Esophagus squamous epithelium (tissue), 5 donors: ENCODE measurements at regions not wholly inside any gene's neighbourhood (a gene's known extent, or its start where the extent isn't known, plus 50 kb on each side); places are given as distances from the start of the nearest gene placed in this dataset.

Experiments used
- DNase-seq: peaks from one replicate; lab custom pipeline; 2025; lab: John Stamatoyannopoulos, UW
- H3K27ac ChIP-seq, 4 donors: fragments of 200-600 bp; sonication (generic); one replicate each; pipeline ENCODE4 v1.5.1; 2016 to 2019; ENCODE audit warnings: mild to moderate bottlenecking in 1 of 4
- H3K27me3 ChIP-seq, 4 donors: fragments of 200-600 bp; sonication (generic); 1 replicate in 3 of 4; 2 replicates in 1 of 4; pipeline versions ENCODE4 v1.5.1 to v1.6.0; 2017 to 2021; ENCODE audit warnings: antibody characterized with exemption in 1 of 4
- H3K36me3 ChIP-seq, 3 donors: fragments of 200-600 bp; sonication (generic); one replicate each; pipeline ENCODE4 v1.5.1; 2016 to 2019
- H3K4me1 ChIP-seq, 3 donors: fragments of 200-600 bp; sonication (generic); one replicate each; pipeline ENCODE4 v1.5.1; 2017 to 2019
- H3K4me3 ChIP-seq, 4 donors: fragments of 200-600 bp; sonication (generic); 1 replicate in 3 of 4; 2 replicates in 1 of 4; pipeline ENCODE4 v1.5.1; 2016 to 2019; ENCODE audit warnings: mild to moderate bottlenecking in 2 of 4, moderate library complexity in 1 of 4
- H3K9me3 ChIP-seq, 3 donors: fragments of 200-600 bp; sonication (generic); one replicate each; pipeline ENCODE4 v1.5.1; 2016 to 2019
- CTCF ChIP-seq, 6 experiments: fragments of 450-650 bp in 4 of 6; fragments of 200-600 bp in 2 of 6; sonication (generic) in 2 of 6; IDR thresholded peaks; one replicate each; pipeline ENCODE4 v1.5.1; 2016 to 2019; ENCODE audit warnings: antibody characterized with exemption in 6 of 6, mild to moderate bottlenecking in 4 of 6, moderate library complexity in 4 of 6
- POLR2A ChIP-seq, 4 donors: fragments of 450-650 bp; IDR thresholded peaks; one replicate each; pipeline ENCODE4 v1.6.1; 2017; ENCODE audit warnings: antibody characterized with exemption in 4 of 4, mild to moderate bottlenecking in 4 of 4, moderate library complexity in 3 of 4
- WGBS, 2 donors: methylation state at CpG; one replicate each; pipeline ENCODE4 v1.1.5; 2018; 5-methylcytosine and 5-hydroxymethylcytosine counted together
- intact Hi-C: fragments of 100-400 bp; cut with DNase I; formaldehyde crosslinking; loops from one replicate; pipeline ENCODE4 v1.15.0; 2022
- donor health status: DM: yes; HTN: yes; CAD: no.

GRCh38 chr1:25089772-25090171, 142.5 kb downstream of the SYF2 start:
- Histone ChIP-seq H3K4me1 (no peaks in the 10 kb centered on the region), H3K27me3 (peaks cover 0 to 77% (median 0%) of the 10 kb centered on the region in 4 donors), H3K36me3 (no peaks in the 10 kb centered on the region), H3K4me3 (no peak overlapping the region), H3K27ac (no peak overlapping the region), H3K9me3 (no peaks in the 10 kb centered on the region)
- intact Hi-C loops = no loop called here
- DNase-seq = no peak
- TF ChIP-seq POLR2A (IDR thresholded peaks at IDR 0.05) (no peak), CTCF (IDR thresholded peaks at IDR 0.05) (no peak)
- 75 to 84% methylated on average over 7 of the region's 7 CpGs for WGBS, 2 donors

GRCh38 chr1:25088946-25089345, 143.4 kb downstream of the SYF2 start:
- no peak for TF ChIP-seq CTCF (IDR thresholded peaks at IDR 0.05)
- TF ChIP-seq POLR2A (IDR thresholded peaks at IDR 0.05) = no peak
- Histone ChIP-seq H3K4me3 (no peak overlapping the region), H3K9me3 (no peaks in the 10 kb centered on the region), H3K36me3 (no peaks in the 10 kb centered on the region), H3K27ac (no peak overlapping the region), H3K4me1 (no peaks in the 10 kb centered on the region), H3K27me3 (peaks cover 0 to 70% (median 0%) of the 10 kb centered on the region in 4 donors)
- 77 to 87% methylated on average over 7 of the region's 7 CpGs for WGBS, 2 donors
- DNase-seq = no peak
- intact Hi-C loops = no loop called here

GRCh38 chr1:25088180-25088701, 144.1 kb downstream of the SYF2 start:
- TF ChIP-seq POLR2A (IDR thresholded peaks at IDR 0.05) = no peak
- no peak for TF ChIP-seq CTCF (IDR thresholded peaks at IDR 0.05)
- H3K4me1 ChIP-seq = no peaks in the 10 kb centered on the region
- peaks cover 0 to 65% (median 0%) of the 10 kb centered on the region in 4 donors for H3K27me3 ChIP-seq
- H3K27ac ChIP-seq = no peak overlapping the region
- no peak overlapping the region for H3K4me3 ChIP-seq
- WGBS, 2 donors = 68 to 85% methylated on average over 2 to 6 of the region's 6 CpGs
- DNase-seq = no peak
- no peaks in the 10 kb centered on the region for H3K9me3 ChIP-seq
- intact Hi-C loops = no loop called here
- H3K36me3 ChIP-seq = no peaks in the 10 kb centered on the region

- H3K4me1 ChIP-seq = no peaks in the 10 kb centered on the region
- H3K9me3 ChIP-seq = no peaks in the 10 kb centered on the region
- no peaks in the 10 kb centered on the region for H3K36me3 ChIP-seq
- H3K4me3 ChIP-seq = no peak overlapping the region
- H3K27me3 ChIP-seq = peaks cover 0 to 60% (median 0%) of the 10 kb centered on the region in 4 donors
- no peak for DNase-seq
- WGBS, 2 donors = 58 to 73% methylated on average over 3 of the region's 3 CpGs
- intact Hi-C loops = no loop called here
- TF ChIP-seq POLR2A (IDR thresholded peaks at IDR 0.05) = no peak
- TF ChIP-seq CTCF (IDR thresholded peaks at IDR 0.05) = no peak
- no peak overlapping the region for H3K27ac ChIP-seq
These were observed 145.7 kb downstream of the SYF2 start for GRCh38 chr1:25086518-25087079.

- intact Hi-C loops = no loop called here
- DNase-seq = no peak
- TF ChIP-seq POLR2A (IDR thresholded peaks at IDR 0.05) = no peak
- TF ChIP-seq CTCF (IDR thresholded peaks at IDR 0.05) = no peak
These were observed 147.9 kb downstream of the SYF2 start for GRCh38 chr1:25084407-25084806.

More at GRCh38 chr1:25084407-25084806, 147.9 kb downstream of the SYF2 start:
- no peaks in the 10 kb centered on the region for H3K4me1 ChIP-seq
- H3K4me3 ChIP-seq = no peak overlapping the region
- H3K36me3 ChIP-seq = no peaks in the 10 kb centered on the region
- no peak overlapping the region for H3K27ac ChIP-seq
- H3K9me3 ChIP-seq = no peaks in the 10 kb centered on the region
- peaks cover 0 to 38% (median 0%) of the 10 kb centered on the region in 4 donors for H3K27me3 ChIP-seq
- 36 to 38% methylated on average over 1 of the region's 1 CpG for WGBS, 2 donors
